ENCODE measurements at regions not wholly inside any gene's neighbourhood (a gene's known extent, or its start where the extent isn't known, plus 50 kb on each side); places are given as distances from the start of the nearest gene placed in this dataset.

- H3K4me2 ChIP-seq (ENCODE audit: low read length): no peak overlapping the region
- H3K9me3 ChIP-seq (ENCODE audit: control insufficient read depth, low read length): no peaks in the 10 kb centered on the region
- no peaks in the 10 kb centered on the region for H3K4me1 ChIP-seq
- H3K27me3 ChIP-seq (ENCODE audit: control insufficient read depth, insufficient read depth, low read length): no peaks in the 10 kb centered on the region
- TF ChIP-seq CTCF (IDR thresholded peaks at IDR 0.05): no peak
- H3K79me2 ChIP-seq: no peaks in the 10 kb centered on the region
- H3K9ac ChIP-seq: no peak overlapping the region
- no peak overlapping the region for H3K4me3 ChIP-seq (ENCODE audit: low read depth, low read length)
- H3K36me3 ChIP-seq (ENCODE audit: control insufficient read depth, insufficient read depth, low read length): no peaks in the 10 kb centered on the region
- no peak overlapping the region for H3K27ac ChIP-seq
- no peak overlapping the region for H2AFZ ChIP-seq
Observed at GRCh38 chr13:34265046-34265679, 447.2 kb downstream of the RFC3 start.

DNA sequence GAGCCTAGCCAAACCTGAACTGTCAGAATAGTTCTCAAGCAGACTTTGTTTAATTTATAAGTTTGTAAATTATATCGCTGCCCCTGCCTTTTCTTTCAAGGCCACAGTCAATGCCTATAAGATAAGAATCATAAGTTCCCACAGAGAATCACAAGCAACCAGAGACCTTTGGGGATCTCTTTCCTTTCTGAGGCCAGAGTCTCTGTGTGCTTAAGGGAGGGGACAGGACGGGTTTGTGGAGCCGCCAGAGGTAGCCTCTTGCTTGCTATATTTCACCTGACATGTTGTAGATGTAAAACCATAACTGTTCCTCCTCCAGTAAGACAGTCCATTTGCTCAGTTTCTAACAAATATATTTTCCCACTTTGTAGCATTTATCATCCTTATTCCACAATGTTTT is 458.8 kb downstream of the RFC3 start:
- no peaks in the 10 kb centered on the region for H3K9me3 ChIP-seq (ENCODE audit: control insufficient read depth, low read length)
- no peak overlapping the region for H3K4me3 ChIP-seq (ENCODE audit: low read depth, low read length)
- H3K4me2 ChIP-seq (ENCODE audit: low read length): no peak overlapping the region
- no peaks in the 10 kb centered on the region for H3K36me3 ChIP-seq (ENCODE audit: control insufficient read depth, insufficient read depth, low read length)
- H2AFZ ChIP-seq: no peak overlapping the region
- H3K27me3 ChIP-seq (ENCODE audit: control insufficient read depth, insufficient read depth, low read length): no peaks in the 10 kb centered on the region
- no peak for TF ChIP-seq CTCF (IDR thresholded peaks at IDR 0.05)
- no peaks in the 10 kb centered on the region for H3K79me2 ChIP-seq
- H3K9ac ChIP-seq: no peak overlapping the region
- no peaks in the 10 kb centered on the region for H3K4me1 ChIP-seq
- H3K27ac ChIP-seq: no peak overlapping the region

GRCh38 chr13:34277936-34278335 is 460.0 kb downstream of the RFC3 start:
- H3K79me2 ChIP-seq: no peaks in the 10 kb centered on the region
- H3K27ac ChIP-seq: no peak overlapping the region
- no peaks in the 10 kb centered on the region for H3K27me3 ChIP-seq (ENCODE audit: control insufficient read depth, insufficient read depth, low read length)
- no peaks in the 10 kb centered on the region for H3K36me3 ChIP-seq (ENCODE audit: control insufficient read depth, insufficient read depth, low read length)
- no peaks in the 10 kb centered on the region for H3K9me3 ChIP-seq (ENCODE audit: control insufficient read depth, low read length)
- no peak for TF ChIP-seq CTCF (IDR thresholded peaks at IDR 0.05)
- no peak overlapping the region for H3K9ac ChIP-seq
- no peak overlapping the region for H3K4me3 ChIP-seq (ENCODE audit: low read depth, low read length)
- no peak overlapping the region for H2AFZ ChIP-seq
- H3K4me2 ChIP-seq (ENCODE audit: low read length): no peak overlapping the region
- no peaks in the 10 kb centered on the region for H3K4me1 ChIP-seq

- no peak overlapping the region for H3K4me3 ChIP-seq (ENCODE audit: low read depth, low read length)
- H3K27me3 ChIP-seq (ENCODE audit: control insufficient read depth, insufficient read depth, low read length): no peaks in the 10 kb centered on the region
- no peak overlapping the region for H3K9ac ChIP-seq
- H3K27ac ChIP-seq: no peak overlapping the region
- H3K4me2 ChIP-seq (ENCODE audit: low read length): no peak overlapping the region
- no peaks in the 10 kb centered on the region for H3K4me1 ChIP-seq
- H3K79me2 ChIP-seq: no peaks in the 10 kb centered on the region
- no peak overlapping the region for H2AFZ ChIP-seq
- H3K9me3 ChIP-seq (ENCODE audit: control insufficient read depth, low read length): no peaks in the 10 kb centered on the region
- no peak for TF ChIP-seq CTCF (IDR thresholded peaks at IDR 0.05)
- H3K36me3 ChIP-seq (ENCODE audit: control insufficient read depth, insufficient read depth, low read length): no peaks in the 10 kb centered on the region
Observed at GRCh38 chr13:34278780-34279179, 460.8 kb downstream of the RFC3 start.

- Histone ChIP-seq H3K79me2 (no peaks in the 10 kb centered on the region), H3K27ac (no peak overlapping the region), H2AFZ (no peak overlapping the region), H3K9me3 (ENCODE audit: control insufficient read depth, low read length) (no peaks in the 10 kb centered on the region), H3K4me3 (ENCODE audit: low read depth, low read length) (no peak overlapping the region), H3K27me3 (ENCODE audit: control insufficient read depth, insufficient read depth, low read length) (no peaks in the 10 kb centered on the region), H3K4me2 (ENCODE audit: low read length) (no peak overlapping the region), H3K4me1 (no peaks in the 10 kb centered on the region), H3K9ac (no peak overlapping the region), H3K36me3 (ENCODE audit: control insufficient read depth, insufficient read depth, low read length) (no peaks in the 10 kb centered on the region)
- no peak for TF ChIP-seq CTCF (IDR thresholded peaks at IDR 0.05)
Observed at GRCh38 chr13:34290661-34291060, 472.7 kb downstream of the RFC3 start.
